ENCODE measurements at regions not wholly inside any gene's neighbourhood (a gene's known extent, or its start where the extent isn't known, plus 50 kb on each side); places are given as distances from the start of the nearest gene placed in this dataset.

DNA sequence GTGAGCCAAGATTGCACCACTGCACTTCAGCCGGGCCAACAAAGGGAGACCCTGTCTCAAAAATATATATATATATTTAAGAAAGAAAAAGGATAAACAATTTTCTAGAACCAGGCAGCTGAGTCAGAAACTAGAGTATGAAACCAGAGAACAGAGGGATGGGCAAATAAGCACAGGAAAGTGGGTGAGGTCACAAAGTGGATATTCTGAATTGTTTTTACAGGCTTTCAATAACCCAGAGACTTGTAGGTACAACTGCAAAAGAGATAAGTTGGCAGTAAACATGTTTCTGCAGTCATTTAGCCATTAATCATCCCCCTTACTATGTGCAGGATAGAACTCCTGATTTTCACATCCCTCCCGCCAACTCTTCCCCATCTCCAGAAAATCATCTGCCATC is 94.2 kb downstream of the BTG1 start:
- H3K4me3 Mint-ChIP-seq, result no peak overlapping the region
- peaks cover 2% of the 10 kb centered on the region for H3K36me3 Mint-ChIP-seq (ENCODE audit: insufficient read depth)
- no peak for DNase-seq
- no peak for ATAC-seq (replicated peaks)
- peaks cover 9 to 35% of the 10 kb centered on the region in 2 donors for H3K4me1 Mint-ChIP-seq (ENCODE audit: low read depth in 2 of 2)
- H3K27me3 Mint-ChIP-seq, result no peaks in the 10 kb centered on the region
- H3K9me3 Mint-ChIP-seq, result peaks cover 0 to 2% of the 10 kb centered on the region in 2 donors
- no peak overlapping the region for H3K27ac Mint-ChIP-seq

DNA sequence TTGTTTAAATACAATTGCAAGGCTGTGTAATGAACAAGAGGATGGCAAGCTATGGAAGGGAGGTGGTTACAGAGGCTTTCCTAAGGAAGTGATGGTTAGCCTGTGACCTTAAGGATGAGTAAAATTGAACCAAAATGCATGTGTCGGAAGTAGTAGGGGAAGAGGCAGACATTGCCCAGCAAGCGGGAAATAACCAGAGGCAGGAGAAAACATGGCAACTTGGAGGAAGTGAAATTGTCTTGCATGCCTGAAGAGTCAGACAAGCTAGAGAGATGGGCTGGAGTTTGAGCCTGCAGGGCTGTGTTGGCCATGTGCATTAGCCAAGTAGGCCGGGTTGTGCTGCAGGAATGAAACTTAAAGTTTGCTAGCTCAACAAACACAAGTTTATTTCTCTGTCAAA is 96.2 kb downstream of the BTG1 start:
- H3K4me1 Mint-ChIP-seq (ENCODE audit: low read depth in 2 of 2), result peaks cover 7 to 28% of the 10 kb centered on the region in 2 donors
- ATAC-seq (replicated peaks) (no peak), DNase-seq (no peak)
- no peaks in the 10 kb centered on the region for H3K27me3 Mint-ChIP-seq
- peaks cover 2% of the 10 kb centered on the region for H3K36me3 Mint-ChIP-seq (ENCODE audit: insufficient read depth)
- H3K27ac Mint-ChIP-seq, result no peak overlapping the region
- H3K9me3 Mint-ChIP-seq, result peaks cover 0 to 2% of the 10 kb centered on the region in 2 donors
- no peak overlapping the region for H3K4me3 Mint-ChIP-seq

DNA sequence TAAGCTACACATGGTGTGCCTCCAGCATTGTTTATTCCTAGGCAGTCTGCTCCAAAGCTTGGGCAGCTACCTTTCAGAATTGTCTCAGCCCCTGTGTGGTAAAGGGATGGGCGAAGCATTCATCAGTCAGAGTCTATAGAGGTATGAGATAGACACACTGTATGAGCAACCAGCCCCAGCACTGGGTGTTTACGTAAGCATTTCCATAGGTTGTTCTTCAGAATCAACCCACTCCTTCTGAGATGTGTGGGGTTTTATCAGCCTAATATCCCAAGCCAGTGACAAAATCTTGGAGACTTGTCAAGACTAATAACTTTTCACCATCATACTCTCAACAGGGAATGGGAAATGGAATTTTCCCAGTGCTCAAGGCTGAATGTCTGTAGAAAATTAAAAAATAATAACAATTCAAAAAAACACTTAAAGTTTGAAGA is 98.2 kb downstream of the BTG1 start:
- H3K4me1 Mint-ChIP-seq (ENCODE audit: low read depth in 2 of 2), result peaks cover 8 to 28% of the 10 kb centered on the region in 2 donors
- H3K4me3 Mint-ChIP-seq, result peak overlapping the region; percentile 50 to 79
- ATAC-seq (replicated peaks), result peak; percentile 40

DNA sequence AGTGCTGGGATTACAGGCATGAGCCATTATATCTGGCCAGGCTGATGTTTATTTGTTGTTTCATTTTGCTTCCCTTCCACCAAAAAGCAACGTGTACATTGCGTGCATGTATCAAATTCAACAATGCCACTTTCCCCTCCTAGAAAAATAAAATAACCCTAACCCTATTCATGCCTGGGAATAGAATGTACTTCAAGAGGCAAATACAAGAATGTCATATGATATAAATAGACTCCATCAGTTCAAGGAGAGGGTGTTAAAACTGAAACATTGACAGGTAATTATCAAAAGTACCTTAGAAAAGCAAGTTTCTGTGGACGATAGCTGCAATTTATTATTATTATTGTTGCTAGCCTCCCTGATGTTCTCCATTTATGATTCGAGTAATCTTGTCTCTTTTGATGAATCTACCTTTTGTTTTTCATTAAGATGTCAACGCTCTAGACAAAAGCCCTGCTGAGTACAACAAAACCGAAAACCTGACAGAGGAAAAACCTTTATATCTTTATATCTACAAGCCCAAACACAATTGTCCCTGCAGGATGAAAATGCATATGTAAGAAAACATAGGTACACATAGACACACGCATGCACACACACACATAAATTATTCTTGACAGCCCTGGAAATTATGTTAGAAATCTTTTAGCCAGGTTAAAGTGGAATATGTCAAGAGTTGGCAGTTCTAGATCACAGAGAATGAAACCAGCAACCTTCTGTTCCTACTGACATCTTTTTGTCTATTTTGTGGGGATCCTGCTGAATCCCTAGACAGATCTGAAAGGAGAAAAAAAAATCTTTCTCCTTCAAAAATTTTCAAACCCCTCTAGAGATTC is 98.9 kb downstream of the BTG1 start:
- ATAC-seq (replicated peaks) (no peak), DNase-seq (no peak)
- H3K27ac Mint-ChIP-seq, result peak overlapping the region; percentile 35 to 90
- peaks cover 10 to 30% of the 10 kb centered on the region in 2 donors for H3K4me1 Mint-ChIP-seq (ENCODE audit: low read depth in 2 of 2)
- H3K4me3 Mint-ChIP-seq, result peak overlapping the region; percentile 50 to 79
- no peaks in the 10 kb centered on the region for H3K27me3 Mint-ChIP-seq
- H3K9me3 Mint-ChIP-seq, result no peaks in the 10 kb centered on the region
- peaks cover 2% of the 10 kb centered on the region for H3K36me3 Mint-ChIP-seq (ENCODE audit: insufficient read depth)

More for the DNA sequence above, 98.2 kb downstream of the BTG1 start:
- Mint-ChIP-seq H3K9me3 (no peaks in the 10 kb centered on the region), H3K27ac (peak overlapping the region in 1 of 2 donors; percentile 90), H3K27me3 (no peaks in the 10 kb centered on the region), H3K36me3 (ENCODE audit: insufficient read depth) (peaks cover 2% of the 10 kb centered on the region)
- no peak for DNase-seq

DNA sequence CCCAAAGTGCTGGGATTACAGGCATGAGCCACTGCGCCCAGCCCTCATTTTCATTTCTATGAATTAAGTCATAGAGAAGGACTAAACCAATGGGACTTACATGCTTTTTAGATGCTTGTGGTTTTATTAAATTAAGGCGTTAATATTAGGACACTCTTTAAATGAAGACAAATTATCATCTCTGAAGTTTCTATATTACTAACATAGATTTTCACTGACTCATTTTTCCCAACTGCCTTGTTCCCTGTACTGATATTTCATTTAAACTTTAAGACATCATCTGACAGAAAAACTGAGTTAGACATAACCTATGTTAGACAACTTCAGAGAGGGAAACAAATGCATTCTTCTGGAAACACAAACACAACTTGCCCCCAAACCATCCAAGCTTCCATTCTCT is 99.8 kb downstream of the BTG1 start:
- no peaks in the 10 kb centered on the region for H3K27me3 Mint-ChIP-seq
- DNase-seq, result no peak
- H3K4me1 Mint-ChIP-seq (ENCODE audit: low read depth in 2 of 2), result peaks cover 14 to 35% of the 10 kb centered on the region in 2 donors
- no peak for ATAC-seq (replicated peaks)
- H3K9me3 Mint-ChIP-seq, result no peaks in the 10 kb centered on the region
- H3K27ac Mint-ChIP-seq, result peak overlapping the region; percentile 35 to 90
- H3K36me3 Mint-ChIP-seq (ENCODE audit: insufficient read depth), result peaks cover 2% of the 10 kb centered on the region
- H3K4me3 Mint-ChIP-seq, result peak overlapping the region; percentile 50 to 79

DNA sequence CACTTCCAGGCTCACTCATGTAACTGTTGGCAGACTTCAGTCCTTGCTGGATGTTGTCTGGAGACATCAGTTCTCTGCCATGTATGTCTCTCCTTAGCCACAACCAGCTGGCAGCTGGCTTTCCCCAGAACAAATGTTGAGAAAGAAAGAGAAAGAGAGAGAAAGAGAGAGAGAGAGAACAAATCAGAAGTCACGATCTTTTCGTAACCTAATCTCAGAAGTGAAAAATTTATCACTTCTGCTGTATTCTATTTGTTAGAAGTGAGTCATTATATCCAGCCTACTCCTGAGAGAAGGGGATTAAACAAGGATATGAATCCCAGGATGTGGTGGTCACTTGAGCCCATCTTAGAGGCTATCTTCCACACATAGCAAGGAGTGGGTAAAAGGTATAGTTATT is 101.2 kb downstream of the BTG1 start:
- H3K27me3 Mint-ChIP-seq, result no peaks in the 10 kb centered on the region
- no peaks in the 10 kb centered on the region for H3K9me3 Mint-ChIP-seq
- DNase-seq (no peak), ATAC-seq (replicated peaks) (no peak)
- no peak overlapping the region for H3K4me3 Mint-ChIP-seq
- H3K27ac Mint-ChIP-seq, result no peak overlapping the region
- peaks cover 17 to 35% of the 10 kb centered on the region in 2 donors for H3K4me1 Mint-ChIP-seq (ENCODE audit: low read depth in 2 of 2)
- H3K36me3 Mint-ChIP-seq (ENCODE audit: insufficient read depth), result peaks cover 2% of the 10 kb centered on the region

DNA sequence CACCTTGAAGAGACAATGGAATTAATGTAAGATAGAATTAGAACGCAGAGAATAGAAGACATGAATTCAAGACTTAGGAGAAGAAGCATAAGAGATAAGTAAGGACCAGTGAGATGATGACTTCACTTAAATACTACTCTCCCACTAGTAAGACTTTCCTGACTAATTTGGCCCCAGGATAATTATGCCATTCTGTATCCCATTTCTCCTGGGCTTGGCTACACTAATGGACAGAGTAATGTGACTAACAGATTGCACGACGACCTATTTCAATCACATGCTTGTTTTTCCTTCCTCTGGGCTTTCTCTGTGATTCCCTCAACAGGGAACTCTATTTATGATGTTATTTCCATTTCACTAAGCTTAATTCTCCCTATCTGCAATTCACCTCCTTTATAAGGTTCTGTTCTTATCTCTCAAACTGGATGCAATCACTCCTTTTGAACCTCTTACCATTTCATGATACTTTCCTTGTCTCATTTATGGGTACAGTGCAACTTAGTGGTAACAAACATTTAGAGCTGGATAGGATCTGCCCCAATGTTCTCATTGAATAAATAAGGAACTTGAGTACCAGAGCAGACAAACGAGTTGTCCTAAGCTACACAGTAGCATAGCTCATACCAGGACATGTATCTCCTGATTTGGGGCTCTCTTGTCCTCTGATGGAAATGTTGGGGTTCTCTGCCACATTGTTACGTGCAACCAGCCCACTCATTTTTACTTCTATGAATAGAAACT is 102.7 kb downstream of the BTG1 start:
- DNase-seq (no peak), ATAC-seq (replicated peaks) (no peak)
- H3K4me1 Mint-ChIP-seq (ENCODE audit: low read depth in 2 of 2), result peaks cover 23 to 35% of the 10 kb centered on the region in 2 donors
- H3K27me3 Mint-ChIP-seq, result no peaks in the 10 kb centered on the region
- no peak overlapping the region for H3K4me3 Mint-ChIP-seq
- H3K36me3 Mint-ChIP-seq (ENCODE audit: insufficient read depth), result no peaks in the 10 kb centered on the region
- H3K9me3 Mint-ChIP-seq, result no peaks in the 10 kb centered on the region
- H3K27ac Mint-ChIP-seq, result no peak overlapping the region

DNA sequence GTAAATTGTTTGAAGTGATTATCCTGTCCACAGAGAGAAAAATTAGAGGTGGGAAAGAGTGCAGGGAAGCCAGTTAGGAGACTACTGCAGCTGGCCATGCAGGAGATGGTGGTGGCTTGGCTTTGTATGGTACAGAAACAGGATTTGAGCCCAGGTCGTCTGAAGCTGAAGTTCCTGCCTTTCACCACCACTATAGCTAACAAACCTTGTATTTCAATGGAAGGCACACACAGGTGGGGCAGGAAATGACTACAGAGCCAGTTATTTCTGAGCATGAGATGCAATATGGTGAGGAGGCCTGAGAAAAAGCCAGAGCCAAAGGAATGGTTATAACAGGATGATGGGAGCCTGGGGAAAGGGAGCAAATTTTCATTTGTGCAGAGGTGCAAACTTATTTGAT is 103.9 kb downstream of the BTG1 start:
- no peaks in the 10 kb centered on the region for H3K27me3 Mint-ChIP-seq
- no peaks in the 10 kb centered on the region for H3K36me3 Mint-ChIP-seq (ENCODE audit: insufficient read depth)
- peak; percentile 65 for ATAC-seq (replicated peaks)
- H3K4me1 Mint-ChIP-seq (ENCODE audit: low read depth in 2 of 2), result peaks cover 27 to 38% of the 10 kb centered on the region in 2 donors
- H3K9me3 Mint-ChIP-seq, result no peaks in the 10 kb centered on the region
- H3K27ac Mint-ChIP-seq, result peak overlapping the region in 1 of 2 donors; percentile 11
- no peak overlapping the region for H3K4me3 Mint-ChIP-seq
- peak in 1 of 3 experiments; percentile 12 for DNase-seq

DNA sequence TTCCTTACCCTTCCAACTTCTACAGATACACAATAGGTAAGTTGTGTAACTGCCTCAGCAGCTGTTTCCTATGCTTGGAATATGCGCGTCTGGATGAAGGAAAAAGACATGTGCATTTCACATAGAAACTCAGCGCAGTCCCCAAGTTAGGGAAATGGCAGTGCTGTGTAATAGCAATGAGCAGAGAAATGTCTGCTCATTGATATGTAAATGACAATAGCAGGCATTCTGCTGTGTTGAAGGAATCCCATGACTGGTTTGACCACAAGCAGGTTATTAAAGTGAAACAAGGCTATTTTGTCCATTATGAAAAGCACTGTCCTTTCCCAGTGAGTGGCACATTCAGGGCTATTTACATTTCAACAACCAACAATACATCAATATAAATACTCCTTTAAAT is 106.6 kb downstream of the BTG1 start:
- no peak overlapping the region for H3K27ac Mint-ChIP-seq
- ATAC-seq (replicated peaks) (no peak), DNase-seq (no peak)
- H3K9me3 Mint-ChIP-seq, result no peaks in the 10 kb centered on the region
- H3K4me1 Mint-ChIP-seq (ENCODE audit: low read depth in 2 of 2), result peaks cover 44 to 54% of the 10 kb centered on the region in 2 donors
- no peaks in the 10 kb centered on the region for H3K36me3 Mint-ChIP-seq (ENCODE audit: insufficient read depth)
- no peaks in the 10 kb centered on the region for H3K27me3 Mint-ChIP-seq
- H3K4me3 Mint-ChIP-seq, result no peak overlapping the region

DNA sequence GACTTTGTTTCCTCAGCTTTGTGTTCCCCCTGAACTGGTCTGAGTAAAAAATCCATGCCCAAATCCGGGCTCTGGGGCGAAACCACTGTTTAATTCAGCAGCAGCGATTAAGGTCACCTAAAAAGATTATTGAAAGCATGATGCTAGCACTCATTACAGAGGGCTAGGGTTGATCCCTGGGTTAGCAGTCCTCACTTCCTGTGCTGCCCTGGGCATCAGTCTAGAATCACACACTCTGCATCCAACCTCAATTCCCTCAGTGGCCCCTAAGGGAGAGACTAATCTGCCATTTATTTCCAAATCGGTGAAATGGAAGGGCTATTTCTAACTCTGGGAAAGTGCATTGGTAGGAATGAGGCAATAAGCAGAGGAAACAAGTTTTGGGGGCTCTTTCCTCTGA is 107.2 kb downstream of the BTG1 start:
- no peak overlapping the region for H3K4me3 Mint-ChIP-seq

DNA sequence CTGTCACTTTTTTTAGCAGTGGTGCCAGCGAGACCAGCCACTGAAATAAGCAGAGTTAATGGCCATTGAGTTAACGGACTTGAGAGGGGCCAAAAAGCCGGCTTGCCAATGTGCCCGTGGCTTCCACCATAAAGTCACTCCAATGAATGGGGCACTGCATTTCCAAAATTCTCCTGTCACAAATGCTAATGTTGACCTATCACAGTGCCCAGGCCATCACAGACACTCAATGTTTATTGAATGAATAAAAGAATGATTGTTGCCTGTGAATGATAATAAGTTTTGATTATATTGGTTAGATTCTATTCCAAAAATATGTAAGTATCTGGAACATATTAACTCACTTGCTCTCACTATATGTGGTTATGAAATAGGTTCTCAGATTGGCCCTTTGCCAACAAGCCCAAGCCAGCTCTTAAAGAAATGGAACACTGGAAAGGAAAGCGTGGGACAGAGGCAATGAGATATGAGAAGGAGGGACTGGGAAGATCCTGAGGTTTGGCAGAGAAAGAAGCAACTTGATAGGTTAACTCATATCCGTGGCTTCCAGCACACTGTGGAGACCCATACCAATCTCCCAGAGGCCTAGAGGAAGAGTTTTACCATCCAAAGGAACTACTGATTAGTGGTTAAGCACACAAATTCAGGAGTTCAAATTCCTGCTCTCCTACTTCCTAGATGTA is 108.7 kb downstream of the BTG1 start:
- H3K27me3 Mint-ChIP-seq, result no peaks in the 10 kb centered on the region
- H3K9me3 Mint-ChIP-seq, result no peaks in the 10 kb centered on the region
- ATAC-seq (replicated peaks) (no peak), DNase-seq (no peak)
- no peaks in the 10 kb centered on the region for H3K36me3 Mint-ChIP-seq (ENCODE audit: insufficient read depth)
- peak overlapping the region; percentile 98 to 99 for H3K27ac Mint-ChIP-seq
- H3K4me1 Mint-ChIP-seq (ENCODE audit: low read depth in 2 of 2), result peaks cover 51 to 66% of the 10 kb centered on the region in 2 donors
- peak overlapping the region in 1 of 2 donors; percentile 25 for H3K4me3 Mint-ChIP-seq

More for the DNA sequence above, 107.2 kb downstream of the BTG1 start:
- Mint-ChIP-seq H3K27ac (peak overlapping the region in 1 of 2 donors; percentile 99), H3K27me3 (no peaks in the 10 kb centered on the region), H3K36me3 (ENCODE audit: insufficient read depth) (no peaks in the 10 kb centered on the region), H3K9me3 (no peaks in the 10 kb centered on the region), H3K4me1 (ENCODE audit: low read depth in 2 of 2) (peaks cover 46 to 58% of the 10 kb centered on the region in 2 donors)
- no peak for DNase-seq
- no peak for ATAC-seq (replicated peaks)

DNA sequence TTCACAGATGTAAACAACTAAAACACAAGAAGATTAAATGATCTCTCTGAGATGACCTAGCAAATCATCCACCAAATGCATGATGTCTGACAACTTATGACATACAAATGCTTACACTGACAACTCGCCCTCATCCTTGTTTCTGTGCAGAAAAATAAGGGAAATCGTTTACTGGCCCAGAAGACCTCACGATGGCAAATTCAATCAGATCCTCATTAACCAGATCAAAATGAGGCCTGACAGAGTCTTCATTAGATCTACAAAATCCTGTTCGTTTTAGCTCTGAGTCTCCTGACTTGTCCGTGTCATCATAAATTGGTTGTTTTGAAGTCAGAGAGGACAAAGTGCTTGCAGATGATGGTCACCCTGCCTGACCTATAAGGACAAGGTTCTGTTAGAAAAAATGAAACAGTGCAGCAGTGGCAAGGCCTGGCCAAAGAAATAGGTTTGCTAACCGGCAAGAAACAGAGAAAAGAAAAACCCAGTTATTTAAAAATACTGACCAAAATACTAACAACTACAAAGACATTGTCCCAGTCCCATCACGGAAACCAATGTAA is 109.5 kb downstream of the BTG1 start:
- peak overlapping the region; percentile 98 to 99 for H3K27ac Mint-ChIP-seq
- peak overlapping the region; percentile 89 to 92 for H3K4me3 Mint-ChIP-seq

DNA sequence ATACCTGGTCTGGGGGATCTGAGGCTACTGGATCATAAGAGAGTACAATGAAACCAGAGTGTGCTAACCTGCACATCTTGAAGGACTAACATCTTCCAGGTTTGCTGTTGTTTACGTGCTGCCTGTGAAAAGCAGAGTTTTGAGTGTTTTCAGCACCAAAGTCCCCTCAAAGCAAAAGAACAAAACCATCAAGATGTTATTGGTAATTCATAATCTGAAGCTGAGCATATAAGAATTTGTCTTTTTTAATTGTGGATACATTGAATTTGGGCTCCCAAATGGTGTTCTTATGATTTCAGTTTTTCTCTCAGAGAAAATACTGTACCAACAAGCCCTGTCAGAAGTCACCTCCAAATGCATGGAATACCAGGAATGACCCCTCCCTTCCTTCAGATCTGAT is 110.2 kb downstream of the BTG1 start:
- no peak for DNase-seq
- H3K9me3 Mint-ChIP-seq, result no peaks in the 10 kb centered on the region

More for the DNA sequence above, 109.5 kb downstream of the BTG1 start:
- H3K4me1 Mint-ChIP-seq (ENCODE audit: low read depth in 2 of 2), result peaks cover 54 to 68% of the 10 kb centered on the region in 2 donors
- no peak for DNase-seq
- no peaks in the 10 kb centered on the region for H3K36me3 Mint-ChIP-seq (ENCODE audit: insufficient read depth)
- H3K9me3 Mint-ChIP-seq, result no peaks in the 10 kb centered on the region
- no peak for ATAC-seq (replicated peaks)
- H3K27me3 Mint-ChIP-seq, result no peaks in the 10 kb centered on the region

More for the DNA sequence above, 110.2 kb downstream of the BTG1 start:
- peaks cover 57 to 69% of the 10 kb centered on the region in 2 donors for H3K4me1 Mint-ChIP-seq (ENCODE audit: low read depth in 2 of 2)
- ATAC-seq (replicated peaks), result no peak
- no peaks in the 10 kb centered on the region for H3K36me3 Mint-ChIP-seq (ENCODE audit: insufficient read depth)
- H3K27me3 Mint-ChIP-seq, result no peaks in the 10 kb centered on the region
- H3K27ac Mint-ChIP-seq, result peak overlapping the region; percentile 98 to 99
- peak overlapping the region; percentile 89 to 92 for H3K4me3 Mint-ChIP-seq
